HUES6 (cell line): ENCODE measurements at regions not wholly inside any gene's neighbourhood (a gene's known extent, or its start where the extent isn't known, plus 50 kb on each side); places are given as distances from the start of the nearest gene placed in this dataset.
"Not testable (repeated sequence)": the region's sequence is repeated elsewhere in the genome, so short reads cannot be mapped to it uniquely, and the experiment has no call there.

Experiments used
- H3K27ac ChIP-seq: 2 replicates; pipeline ENCODE4 v1.7.0; 2013; ENCODE audit warnings: low read depth, mild to moderate bottlenecking, low read length, inconsistent platforms
- H3K27me3 ChIP-seq: 2 replicates; pipeline ENCODE4 v1.6.1; 2013; ENCODE audit warnings: low read length; ENCODE audit not compliant: control insufficient read depth, insufficient read depth
- H3K36me3 ChIP-seq: 2 replicates; pipeline ENCODE4 v1.6.1; 2013; ENCODE audit warnings: low read length; ENCODE audit not compliant: control insufficient read depth, insufficient read depth
- H3K4me1 ChIP-seq: 2 replicates; pipeline ENCODE4 v1.6.1; 2013; ENCODE audit warnings: low read length; ENCODE audit not compliant: control insufficient read depth, insufficient read depth
- H3K4me3 ChIP-seq: 2 replicates; pipeline ENCODE4 v1.5.1; 2013; ENCODE audit warnings: low read depth, low read length
- H3K9ac ChIP-seq: one replicate; pipeline ENCODE4 v1.6.1; 2013; ENCODE audit warnings: mild to moderate bottlenecking, low read length
- H3K9me3 ChIP-seq: 2 replicates; pipeline ENCODE4 v1.6.1; 2013; ENCODE audit warnings: low read depth, low read length; ENCODE audit not compliant: control insufficient read depth, insufficient read depth

DNA sequence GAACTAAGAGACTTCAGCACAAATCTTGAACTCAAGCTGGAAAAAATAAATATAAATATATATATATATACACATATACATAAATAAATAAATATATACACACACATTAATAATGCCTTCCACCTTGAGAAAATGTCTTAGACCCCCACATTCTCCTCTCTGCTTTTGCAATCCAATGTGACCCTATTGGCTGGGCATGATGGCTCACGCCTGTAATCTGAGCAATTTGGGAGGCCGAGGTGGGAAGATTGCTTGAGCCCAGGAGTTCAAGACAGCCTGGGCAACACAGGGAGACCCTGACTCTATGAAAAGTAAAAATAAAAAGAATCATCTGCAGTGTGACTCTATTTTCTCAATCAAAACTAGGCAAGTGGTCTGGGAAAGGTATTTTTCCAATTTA is 424.1 kb upstream of the NFE2L3 start:
- H3K4me1 ChIP-seq: peaks cover 54% of the 10 kb centered on the region
- no peak overlapping the region for H3K4me3 ChIP-seq
- H3K27ac ChIP-seq: no peak overlapping the region
- H3K27me3 ChIP-seq: no peaks in the 10 kb centered on the region
- no peaks in the 10 kb centered on the region for H3K9me3 ChIP-seq
- H3K36me3 ChIP-seq: no peaks in the 10 kb centered on the region
- H3K9ac ChIP-seq: no peak overlapping the region

DNA sequence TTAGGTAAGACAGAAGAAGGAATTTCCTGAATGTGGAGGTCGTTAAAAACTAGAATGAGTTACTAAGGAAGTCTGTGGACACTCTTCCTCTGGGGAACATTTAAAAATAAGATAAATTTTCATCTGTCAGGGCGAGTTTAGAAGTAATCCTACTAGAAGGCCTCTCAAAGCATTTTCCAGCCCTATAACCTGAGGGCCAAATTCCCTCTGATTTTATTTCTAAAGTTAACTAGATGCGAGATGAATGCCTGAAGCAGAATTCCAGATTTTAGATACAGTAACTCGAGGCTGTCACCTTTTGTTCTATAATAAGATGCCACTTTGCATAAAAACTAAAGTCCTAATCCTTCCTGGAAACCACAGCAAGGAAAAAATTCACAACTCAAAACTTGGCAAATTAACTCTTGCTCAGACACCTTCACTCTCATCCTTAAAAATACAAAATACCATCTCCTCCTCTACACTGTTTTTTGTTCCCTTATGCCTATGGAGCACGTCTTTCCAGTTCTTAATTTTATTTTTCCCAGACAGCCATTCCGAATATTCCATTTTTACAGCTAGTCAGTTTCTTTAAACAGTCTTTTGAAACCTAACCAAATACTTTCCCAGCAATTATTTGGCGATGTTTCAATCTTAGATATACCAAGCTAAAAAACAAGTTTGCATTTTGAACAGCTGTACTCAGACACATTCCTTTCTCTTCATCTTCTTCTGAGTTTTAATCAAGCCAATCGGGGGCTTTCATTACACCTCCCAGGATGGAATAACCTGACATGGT is 420.7 kb upstream of the NFE2L3 start:
- Histone ChIP-seq H3K27me3 (no peaks in the 10 kb centered on the region), H3K4me1 (peaks cover 50% of the 10 kb centered on the region), H3K9me3 (no peaks in the 10 kb centered on the region), H3K4me3 (no peak overlapping the region), H3K27ac (no peak overlapping the region; the same call in 1 of the 2 replicates), H3K9ac (no peak overlapping the region), H3K36me3 (no peaks in the 10 kb centered on the region)

DNA sequence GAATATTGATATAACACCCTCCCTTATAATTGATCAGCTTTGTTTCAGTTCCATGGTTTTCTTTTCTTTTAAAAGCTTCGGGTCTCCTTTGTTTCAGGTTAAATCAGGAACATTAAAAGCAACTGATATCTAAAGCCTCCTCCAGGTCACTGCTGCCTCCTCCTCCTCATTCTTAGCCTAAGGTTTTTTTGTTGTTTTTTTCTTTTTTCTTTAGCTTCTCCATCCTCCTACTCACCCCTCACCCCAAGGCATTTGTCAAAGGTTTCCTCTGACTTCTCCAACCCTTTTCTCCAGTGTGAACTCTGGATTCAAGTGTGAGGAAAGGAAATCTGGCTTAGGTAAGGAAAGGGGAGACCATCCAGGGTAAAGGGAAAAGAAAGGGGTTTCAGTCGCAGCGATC is 420.2 kb upstream of the NFE2L3 start:
- H3K9me3 ChIP-seq: no peaks in the 10 kb centered on the region
- H3K4me3 ChIP-seq: no peak overlapping the region
- H3K27me3 ChIP-seq: no peaks in the 10 kb centered on the region
- no peaks in the 10 kb centered on the region for H3K36me3 ChIP-seq
- peaks cover 44% of the 10 kb centered on the region for H3K4me1 ChIP-seq
- peak overlapping the region; percentile 35; the same call in 1 of the 2 replicates for H3K27ac ChIP-seq
- H3K9ac ChIP-seq: no peak overlapping the region

DNA sequence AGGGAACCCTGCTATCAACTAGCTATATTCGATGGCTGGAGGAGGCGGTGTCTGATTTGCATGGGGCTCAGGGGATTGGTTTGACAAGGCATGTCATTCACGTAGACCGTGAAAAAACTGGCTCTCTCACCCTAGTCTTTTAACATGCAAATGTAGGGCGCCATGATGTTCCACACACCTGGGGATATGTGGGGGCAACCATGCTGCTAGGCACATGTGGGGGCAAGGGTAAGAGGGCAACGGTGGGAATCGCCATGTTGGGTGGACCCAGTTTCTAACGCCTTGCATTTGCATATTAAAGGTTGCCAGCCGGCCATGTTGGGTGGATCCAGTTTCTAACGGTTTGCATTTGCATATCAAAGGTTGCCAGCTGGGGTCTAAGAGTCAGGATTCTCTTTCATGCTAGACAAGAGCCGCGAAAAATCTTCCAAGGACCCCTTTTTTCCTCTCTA is 419.2 kb upstream of the NFE2L3 start:
- H3K4me1 ChIP-seq: peaks cover 36% of the 10 kb centered on the region
- no peaks in the 10 kb centered on the region for H3K9me3 ChIP-seq
- no peaks in the 10 kb centered on the region for H3K27me3 ChIP-seq
- H3K36me3 ChIP-seq: no peaks in the 10 kb centered on the region
- peak overlapping the region; percentile 5 for H3K4me3 ChIP-seq
- peak overlapping the region; percentile 35; the same call in 1 of the 2 replicates for H3K27ac ChIP-seq
- H3K9ac ChIP-seq: no peak overlapping the region

DNA sequence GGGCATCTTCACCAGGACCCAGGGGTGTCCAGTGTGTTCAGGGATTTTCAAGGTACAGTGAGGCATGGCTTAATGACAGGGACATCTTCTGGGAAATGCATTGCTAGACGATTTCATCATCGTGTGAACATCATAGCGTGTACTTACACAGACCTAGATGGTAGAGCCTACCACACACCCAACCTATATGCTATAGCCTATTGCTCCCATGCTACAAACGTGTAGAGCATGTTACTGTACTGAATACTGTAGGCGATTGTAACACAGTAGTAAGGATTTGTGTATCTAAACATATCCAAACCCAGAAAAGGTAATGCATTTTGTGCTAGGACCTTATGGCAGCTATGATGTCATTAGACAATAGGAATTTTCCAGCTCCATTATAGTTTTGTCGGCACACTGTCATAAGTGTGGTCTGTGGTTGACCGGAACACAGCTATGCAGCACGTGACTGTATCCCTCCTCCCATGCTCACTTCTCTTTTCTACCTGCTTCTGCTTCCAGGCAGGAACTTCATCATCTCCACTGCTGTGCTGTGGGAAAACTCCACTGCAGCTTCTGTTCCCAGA is 416.2 kb upstream of the NFE2L3 start:
- no peaks in the 10 kb centered on the region for H3K27me3 ChIP-seq
- no peaks in the 10 kb centered on the region for H3K36me3 ChIP-seq
- H3K27ac ChIP-seq: no peak overlapping the region
- H3K9me3 ChIP-seq: no peaks in the 10 kb centered on the region
- no peak overlapping the region for H3K4me3 ChIP-seq
- H3K9ac ChIP-seq: no peak overlapping the region
- H3K4me1 ChIP-seq: peaks cover 27% of the 10 kb centered on the region

DNA sequence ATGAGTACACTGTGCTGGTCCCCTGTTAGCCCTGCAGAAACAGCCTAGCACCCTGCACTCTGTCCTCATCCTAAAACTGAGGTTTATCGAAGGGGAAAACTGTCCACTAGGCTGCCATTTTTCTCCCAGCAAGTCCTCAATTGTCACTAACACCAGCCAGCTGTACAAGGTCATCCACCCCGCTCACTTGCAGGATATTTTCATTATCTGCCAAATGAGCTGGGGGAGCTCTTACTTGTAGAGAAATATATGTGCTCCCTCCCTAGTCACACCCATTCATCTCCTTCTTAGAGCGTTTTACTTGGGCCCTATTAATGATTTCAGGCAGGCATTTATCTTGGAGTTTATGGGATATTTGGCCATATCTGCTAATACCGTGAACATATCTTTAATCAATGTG is 413.5 kb upstream of the NFE2L3 start:
- Histone ChIP-seq H3K27ac (no peak overlapping the region), H3K27me3 (no peaks in the 10 kb centered on the region), H3K9me3 (no peaks in the 10 kb centered on the region), H3K4me3 (no peak overlapping the region), H3K9ac (no peak overlapping the region), H3K36me3 (no peaks in the 10 kb centered on the region), H3K4me1 (peaks cover 12% of the 10 kb centered on the region)

DNA sequence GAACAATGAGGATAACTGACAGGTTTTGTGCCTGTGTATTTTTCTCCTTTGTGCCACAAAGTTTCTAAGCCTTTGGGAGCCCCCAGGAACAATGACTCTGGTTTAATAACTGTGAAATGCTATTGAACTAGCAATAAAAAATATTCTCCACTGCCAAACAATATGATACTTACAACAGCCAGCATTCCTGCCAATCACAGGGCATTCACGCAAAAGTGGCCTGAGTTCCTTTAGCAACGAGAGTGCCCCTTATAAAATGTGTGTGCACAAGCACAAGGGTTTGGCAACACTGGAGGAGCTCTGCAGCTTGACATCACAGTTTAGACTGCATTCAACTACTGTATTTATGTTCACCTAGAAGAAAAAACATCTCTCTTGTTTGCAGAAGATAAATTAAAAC is 412.9 kb upstream of the NFE2L3 start:
- no peaks in the 10 kb centered on the region for H3K9me3 ChIP-seq
- H3K36me3 ChIP-seq: no peaks in the 10 kb centered on the region
- no peak overlapping the region for H3K9ac ChIP-seq
- no peak overlapping the region for H3K27ac ChIP-seq
- no peak overlapping the region for H3K4me3 ChIP-seq
- H3K27me3 ChIP-seq: no peaks in the 10 kb centered on the region
- H3K4me1 ChIP-seq: peaks cover 12% of the 10 kb centered on the region

DNA sequence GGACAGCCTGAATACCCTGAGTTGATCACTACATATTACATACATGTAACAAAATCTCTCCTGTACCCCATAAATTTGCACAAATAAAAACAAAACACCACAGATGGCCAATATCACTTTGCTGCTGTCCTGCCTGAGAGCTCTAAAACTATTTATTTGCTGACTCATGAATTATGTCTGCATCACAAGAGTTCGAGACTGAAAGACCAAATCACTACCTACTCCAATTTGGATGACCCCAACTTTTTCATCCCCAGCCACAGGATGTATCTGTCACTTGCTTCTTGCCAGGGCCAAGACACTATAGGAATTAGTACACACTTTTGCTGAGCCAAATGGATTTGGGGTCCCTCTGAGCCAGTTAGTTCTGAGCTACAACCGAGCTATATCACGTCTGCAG is 409.7 kb upstream of the NFE2L3 start:
- Histone ChIP-seq H3K27me3 (no peaks in the 10 kb centered on the region), H3K36me3 (no peaks in the 10 kb centered on the region), H3K4me3 (no peak overlapping the region), H3K9ac (no peak overlapping the region), H3K9me3 (no peaks in the 10 kb centered on the region), H3K27ac (no peak overlapping the region), H3K4me1 (peaks cover 12% of the 10 kb centered on the region)

DNA sequence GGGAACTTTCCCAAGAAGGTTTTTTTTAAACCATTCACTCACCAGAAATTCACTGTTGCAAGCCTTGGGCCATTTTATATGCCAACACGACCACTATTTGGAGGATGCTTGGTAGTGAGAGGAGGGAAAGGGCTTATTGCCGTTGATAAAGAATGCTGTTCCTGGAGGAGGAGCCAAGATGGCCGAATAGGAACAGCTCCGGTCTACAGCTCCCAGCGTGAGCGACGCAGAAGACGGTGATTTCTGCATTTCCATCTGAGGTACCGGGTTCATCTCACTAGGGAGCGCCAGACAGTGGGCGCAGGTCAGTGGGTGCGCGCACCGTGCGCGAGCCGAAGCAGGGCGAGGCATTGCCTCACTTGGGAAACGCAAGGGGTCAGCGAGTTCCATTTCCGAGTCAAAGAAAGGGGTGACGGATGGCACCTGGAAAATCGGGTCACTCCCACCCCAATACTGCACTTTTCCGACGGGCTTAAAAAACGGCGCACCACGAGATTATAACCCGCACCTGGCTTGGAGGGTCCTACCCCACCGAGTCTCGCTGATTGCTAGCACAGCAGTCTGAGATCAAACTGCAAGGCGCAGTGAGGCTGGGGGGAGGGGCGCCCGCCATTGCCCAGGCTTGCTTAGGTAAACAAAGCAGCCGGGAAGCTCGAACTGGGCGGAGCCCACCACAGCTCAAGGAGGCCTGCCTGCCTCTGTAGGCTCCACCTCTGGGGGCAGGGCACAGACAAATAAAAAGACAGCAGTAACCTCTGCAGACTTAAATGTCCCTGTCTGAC is 408.1 kb upstream of the NFE2L3 start:
- not testable (repeated sequence) for H3K27ac ChIP-seq, H3K27me3 ChIP-seq, H3K9ac ChIP-seq, H3K36me3 ChIP-seq, H3K9me3 ChIP-seq
- Histone ChIP-seq H3K4me3 (peak overlapping the region; percentile 33; the same call in 1 of the 2 replicates), H3K4me1 (peaks cover 12% of the 10 kb centered on the region)

DNA sequence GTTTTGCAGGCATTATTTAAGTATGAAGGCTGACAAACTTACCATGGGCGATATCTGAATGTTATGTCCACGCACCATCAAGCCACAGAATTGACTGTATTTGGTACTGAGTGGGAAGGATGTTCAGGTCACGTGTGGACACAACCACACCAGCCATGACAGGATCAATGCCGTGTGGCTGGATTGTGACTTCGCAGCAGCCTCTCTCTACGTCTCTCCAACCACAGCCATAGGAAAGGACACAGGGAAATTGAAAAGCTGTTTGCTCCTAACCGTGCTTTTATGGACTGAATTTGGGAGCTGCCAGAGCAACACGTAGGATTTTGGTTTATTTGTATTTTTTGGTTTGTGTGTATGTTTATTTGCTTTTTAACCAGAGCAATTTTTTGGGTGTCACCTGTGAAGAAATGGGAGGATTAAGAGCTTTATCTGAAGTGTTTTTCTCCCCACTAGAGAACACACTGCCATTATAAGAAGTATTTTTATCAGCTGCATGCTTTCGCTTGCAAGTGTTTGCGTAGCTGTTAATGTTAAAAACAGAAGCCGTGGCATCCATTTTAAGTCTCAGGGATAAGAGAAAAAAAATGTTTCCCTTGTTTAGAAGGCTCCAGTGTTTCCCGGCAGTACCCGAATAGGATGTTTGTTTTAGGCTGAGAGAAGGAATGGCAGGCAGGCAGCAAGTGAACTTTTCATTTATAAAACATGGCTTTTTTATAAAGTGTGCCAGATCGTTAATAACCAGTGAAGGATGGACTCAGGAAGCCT is 401.1 kb upstream of the NFE2L3 start:
- H3K27me3 ChIP-seq: no peaks in the 10 kb centered on the region
- no peaks in the 10 kb centered on the region for H3K9me3 ChIP-seq
- H3K27ac ChIP-seq: no peak overlapping the region

More for the DNA sequence above, 401.1 kb upstream of the NFE2L3 start:
- Histone ChIP-seq H3K9ac (no peak overlapping the region), H3K4me1 (peaks cover 34% of the 10 kb centered on the region), H3K36me3 (no peaks in the 10 kb centered on the region), H3K4me3 (no peak overlapping the region)
